ENCODE measurements at regions not wholly inside any gene's neighbourhood (a gene's known extent, or its start where the extent isn't known, plus 50 kb on each side); places are given as distances from the start of the nearest gene placed in this dataset.

DNA sequence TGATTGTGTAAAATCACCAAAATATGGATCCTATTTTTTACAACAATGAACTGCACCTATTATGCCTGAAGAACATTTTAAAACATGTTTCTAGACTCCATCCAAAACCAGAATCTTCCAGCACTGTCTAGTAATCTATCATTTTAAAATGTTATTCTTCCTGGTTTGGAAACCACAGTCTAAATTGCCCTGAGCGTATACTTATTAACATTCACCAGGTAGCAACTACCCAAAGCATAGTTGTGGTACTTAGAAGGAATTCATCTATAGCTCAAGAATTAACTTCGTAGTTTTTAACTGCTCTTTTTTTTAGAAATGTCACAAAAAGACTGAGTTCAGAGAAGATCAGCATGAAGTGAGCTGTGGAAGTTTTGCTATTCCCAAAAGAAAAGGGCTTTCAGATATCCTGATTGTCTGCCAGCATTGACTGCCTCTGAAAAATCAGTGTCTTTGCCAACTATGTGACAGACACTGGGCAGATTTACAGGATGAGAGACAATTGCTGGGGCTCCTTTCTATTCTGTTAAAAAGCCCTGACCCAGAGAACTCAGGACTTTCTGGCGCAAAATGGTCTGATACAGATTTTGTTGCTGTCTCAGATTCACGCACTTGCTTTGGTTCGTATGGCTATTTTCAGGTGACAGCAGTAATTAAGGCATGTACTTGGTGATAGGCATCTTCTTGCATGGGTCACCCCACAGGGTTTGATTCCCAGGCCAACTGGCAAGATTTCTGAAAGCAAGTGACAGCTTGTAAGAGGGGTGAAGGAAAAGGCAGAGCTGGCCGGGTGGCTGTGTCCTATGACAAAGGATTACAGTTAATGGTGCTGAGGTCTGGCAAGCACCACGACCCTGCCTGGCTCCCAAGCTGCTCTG, 152.5 kb upstream of the RAI14 start:
- no peak for DNase-seq (ENCODE audit: low read depth in 2 of 2)

DNA sequence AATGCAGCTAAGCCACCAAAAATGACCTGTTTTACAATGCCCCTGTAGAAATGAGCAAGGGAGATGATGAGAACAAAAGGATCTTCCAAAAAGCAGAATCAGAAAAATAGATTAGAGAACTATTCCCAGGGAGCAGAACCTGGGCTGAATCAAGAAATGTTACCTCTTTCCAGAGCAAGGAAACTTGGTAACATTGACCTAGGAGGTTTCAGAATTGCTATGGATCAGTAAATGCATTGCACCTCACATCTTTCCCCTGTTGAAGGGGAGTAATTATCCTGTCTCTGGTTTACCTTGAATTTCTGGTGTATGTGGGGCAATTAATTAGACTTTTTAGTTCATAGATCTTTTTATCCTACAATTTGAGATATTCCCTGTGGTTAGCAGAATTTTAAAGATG, 151.2 kb upstream of the RAI14 start:
- no peak for DNase-seq (ENCODE audit: low read depth in 2 of 2)

DNA sequence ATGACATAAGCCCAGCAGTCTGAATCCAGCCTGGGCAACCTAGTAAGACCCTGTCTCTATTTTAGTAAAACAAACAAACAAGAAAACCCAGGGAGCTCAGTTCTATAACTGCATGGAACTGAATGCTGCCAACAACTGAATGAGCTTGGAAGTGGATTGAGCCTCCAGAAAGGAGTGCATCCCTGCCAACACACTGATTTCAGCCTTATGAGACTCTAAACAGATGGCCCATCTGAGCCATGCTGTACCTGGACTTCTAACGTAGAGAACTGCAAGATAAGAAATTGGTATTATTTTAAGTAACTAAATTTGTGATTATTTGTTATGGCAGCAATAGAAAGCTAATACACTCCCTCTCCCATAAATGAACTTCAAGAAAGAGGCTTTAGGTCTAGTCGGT, 150.4 kb upstream of the RAI14 start:
- DNase-seq (ENCODE audit: low read depth in 2 of 2), result no peak

- no peak for DNase-seq (ENCODE audit: low read depth in 2 of 2)
Measured at GRCh38 chr5:34507933-34508332, 148.2 kb upstream of the RAI14 start.

GRCh38 chr5:34509392-34509791, 146.7 kb upstream of the RAI14 start:
- no peak for DNase-seq (ENCODE audit: low read depth in 2 of 2)

- no peak for DNase-seq (ENCODE audit: low read depth in 2 of 2)
Measured at GRCh38 chr5:34510002-34510401, 146.1 kb upstream of the RAI14 start.

GRCh38 chr5:34511063-34511462, 145.1 kb upstream of the RAI14 start:
- no peak for DNase-seq (ENCODE audit: low read depth in 2 of 2)

- no peak for DNase-seq (ENCODE audit: low read depth in 2 of 2)
Measured at GRCh38 chr5:34511481-34511880, 144.6 kb upstream of the RAI14 start.

- no peak for DNase-seq (ENCODE audit: low read depth in 2 of 2)
Measured at GRCh38 chr5:34511915-34512314, 144.2 kb upstream of the RAI14 start.

DNA sequence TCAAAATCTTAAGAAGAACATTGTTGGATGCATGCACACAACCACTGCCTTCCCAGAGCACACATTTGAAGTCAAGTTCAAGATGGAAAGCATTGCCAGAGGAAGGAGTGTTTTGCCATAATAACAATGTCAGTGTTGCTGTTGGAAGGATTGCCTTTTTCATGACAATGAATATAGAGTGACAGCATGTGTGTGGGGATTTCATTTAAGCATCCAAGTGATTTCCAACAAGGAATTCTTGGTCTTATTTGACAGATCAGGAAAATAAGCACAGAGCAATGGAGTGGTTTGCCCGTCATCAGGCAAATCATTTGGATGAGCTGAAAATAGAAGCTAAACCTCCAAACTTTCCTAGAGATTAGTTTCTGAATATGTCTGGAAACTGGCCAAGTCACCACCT, 140.0 kb upstream of the RAI14 start:
- no peak for DNase-seq (ENCODE audit: low read depth in 2 of 2)

- DNase-seq (ENCODE audit: low read depth in 2 of 2), result no peak
Measured at GRCh38 chr5:34516686-34517085, 139.4 kb upstream of the RAI14 start.

- DNase-seq (ENCODE audit: low read depth in 2 of 2), result no peak
Measured at GRCh38 chr5:34517249-34517648, 138.9 kb upstream of the RAI14 start.

GRCh38 chr5:34519489-34520220, 136.5 kb upstream of the RAI14 start:
- DNase-seq (ENCODE audit: low read depth in 2 of 2), result no peak

DNA sequence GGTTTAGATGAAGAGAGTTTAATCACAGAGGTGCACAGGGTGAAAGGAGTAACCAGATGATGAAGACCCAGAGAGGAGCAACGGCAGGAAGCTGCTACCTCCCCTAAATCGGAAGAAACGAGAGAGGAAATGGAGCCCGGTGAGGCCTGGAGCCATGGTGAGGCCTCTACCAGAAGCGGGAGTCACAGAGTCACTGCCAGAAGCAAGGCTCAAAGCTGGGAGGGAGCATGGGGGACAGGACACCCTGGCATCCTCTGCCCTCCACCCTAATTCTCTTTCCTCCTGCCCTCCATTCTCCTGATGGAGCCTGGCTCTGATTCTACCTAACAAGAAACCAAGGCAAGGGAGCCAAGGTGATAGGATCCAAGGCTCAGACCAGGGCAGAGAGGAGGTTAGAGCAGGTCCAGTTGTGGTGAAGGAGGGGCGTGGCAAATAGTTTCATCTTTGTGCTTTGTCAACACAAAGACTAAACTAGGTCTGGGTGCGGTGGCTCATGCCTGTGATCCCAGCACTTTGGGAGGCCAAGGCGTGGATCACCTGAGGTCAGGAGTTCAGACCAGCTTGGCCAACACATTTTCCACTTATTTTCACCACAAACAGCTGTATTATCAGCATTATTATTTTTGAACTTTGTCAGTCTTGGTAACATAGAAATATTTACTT, 134.4 kb upstream of the RAI14 start:
- DNase-seq (ENCODE audit: low read depth in 2 of 2), result no peak

DNA sequence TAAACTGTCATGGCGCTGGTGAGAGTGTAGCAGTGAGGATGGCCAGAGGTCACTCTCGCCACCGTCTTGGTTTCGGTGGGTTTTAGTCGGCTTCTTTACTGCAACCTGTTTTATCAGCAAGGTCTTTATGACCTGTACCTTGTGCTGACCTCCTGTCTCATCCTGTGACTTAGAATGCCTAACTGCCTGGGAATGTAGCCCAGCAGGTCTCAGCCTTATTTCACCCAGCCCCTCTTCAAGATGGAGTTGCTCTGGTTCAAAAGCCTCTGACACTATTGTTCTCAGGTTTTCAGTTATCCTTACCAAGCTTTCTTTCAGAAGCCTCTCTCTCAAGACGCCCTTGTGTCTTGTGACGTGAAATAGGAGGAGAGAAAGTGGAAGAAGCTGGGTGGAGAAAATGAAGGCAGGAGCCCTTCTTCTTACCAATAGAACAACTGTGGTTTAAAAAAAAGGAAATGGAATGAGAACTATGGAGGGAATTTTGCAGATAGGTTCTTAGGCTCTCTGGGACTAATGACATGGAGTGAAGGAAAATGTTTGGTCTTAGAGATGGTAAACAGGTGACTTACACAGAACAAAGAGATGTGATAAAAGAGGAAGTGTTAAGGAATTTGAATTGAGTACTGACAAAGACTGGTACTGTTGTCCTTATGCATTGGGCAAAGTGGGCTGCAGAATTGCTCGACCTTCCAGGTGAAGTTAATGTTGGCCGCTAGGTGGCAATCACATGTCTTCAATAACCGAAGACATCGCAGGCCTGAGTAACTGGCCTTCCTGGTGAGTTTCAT, 133.3 kb upstream of the RAI14 start:
- no peak for DNase-seq (ENCODE audit: low read depth in 2 of 2)

DNA sequence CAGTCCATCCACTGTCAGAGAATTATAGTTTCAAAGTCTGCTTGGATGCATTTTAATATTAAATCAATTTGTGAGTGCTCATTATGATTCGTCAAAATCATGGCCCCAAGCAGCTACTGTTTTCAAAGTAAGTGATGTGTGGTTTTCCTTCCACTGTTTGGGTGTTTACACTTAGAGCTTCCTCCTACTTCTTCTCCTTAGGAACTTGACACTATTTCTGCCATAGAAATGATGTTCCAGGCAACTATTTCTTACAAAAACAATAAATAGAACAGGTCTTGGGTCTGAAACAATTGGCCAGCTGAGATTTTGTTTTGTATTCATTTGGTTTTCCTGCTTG, 132.8 kb upstream of the RAI14 start:
- no peak for DNase-seq (ENCODE audit: low read depth in 2 of 2)

DNA sequence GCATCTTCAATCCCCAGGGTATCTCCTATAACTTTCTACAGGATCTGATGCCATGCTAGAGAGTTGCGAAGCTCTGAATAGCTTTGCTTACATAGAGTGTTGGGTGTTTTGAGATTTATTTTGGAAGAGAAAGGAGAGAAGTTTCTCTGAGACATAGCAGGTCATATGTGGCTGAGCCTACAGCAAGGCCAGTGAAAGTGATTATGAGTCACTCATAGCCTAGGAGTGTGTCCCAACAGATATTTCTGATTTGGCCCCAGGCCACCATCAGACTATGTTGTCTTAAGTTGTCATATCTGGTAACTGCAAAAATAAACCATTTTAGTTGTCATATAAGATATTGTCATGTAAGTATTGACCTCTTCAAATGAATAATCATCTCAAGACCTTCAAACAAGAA, 132.0 kb upstream of the RAI14 start:
- no peak for DNase-seq (ENCODE audit: low read depth in 2 of 2)

DNA sequence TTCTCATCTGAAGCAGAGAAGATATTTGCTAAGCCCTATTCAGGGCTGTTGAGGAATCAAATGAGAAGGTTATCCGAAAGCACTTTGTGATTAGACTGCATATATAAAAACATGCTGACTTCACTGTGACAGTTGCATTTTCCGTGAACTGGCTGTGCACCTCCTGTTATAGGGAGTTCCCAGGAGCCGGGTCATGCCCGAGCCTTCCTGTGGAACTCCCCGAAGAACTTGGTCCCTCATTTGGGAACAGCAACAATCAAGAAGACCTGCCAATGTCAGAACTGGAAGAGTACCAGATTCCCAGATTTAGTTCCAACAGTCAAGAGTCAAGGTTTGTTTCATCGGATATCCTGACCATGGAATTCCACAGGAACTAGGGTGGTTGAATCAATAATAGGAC, 130.4 kb upstream of the RAI14 start:
- no peak for DNase-seq (ENCODE audit: low read depth in 2 of 2)

GRCh38 chr5:34526682-34527305, 129.3 kb upstream of the RAI14 start:
- DNase-seq (ENCODE audit: low read depth in 2 of 2), result no peak

DNA sequence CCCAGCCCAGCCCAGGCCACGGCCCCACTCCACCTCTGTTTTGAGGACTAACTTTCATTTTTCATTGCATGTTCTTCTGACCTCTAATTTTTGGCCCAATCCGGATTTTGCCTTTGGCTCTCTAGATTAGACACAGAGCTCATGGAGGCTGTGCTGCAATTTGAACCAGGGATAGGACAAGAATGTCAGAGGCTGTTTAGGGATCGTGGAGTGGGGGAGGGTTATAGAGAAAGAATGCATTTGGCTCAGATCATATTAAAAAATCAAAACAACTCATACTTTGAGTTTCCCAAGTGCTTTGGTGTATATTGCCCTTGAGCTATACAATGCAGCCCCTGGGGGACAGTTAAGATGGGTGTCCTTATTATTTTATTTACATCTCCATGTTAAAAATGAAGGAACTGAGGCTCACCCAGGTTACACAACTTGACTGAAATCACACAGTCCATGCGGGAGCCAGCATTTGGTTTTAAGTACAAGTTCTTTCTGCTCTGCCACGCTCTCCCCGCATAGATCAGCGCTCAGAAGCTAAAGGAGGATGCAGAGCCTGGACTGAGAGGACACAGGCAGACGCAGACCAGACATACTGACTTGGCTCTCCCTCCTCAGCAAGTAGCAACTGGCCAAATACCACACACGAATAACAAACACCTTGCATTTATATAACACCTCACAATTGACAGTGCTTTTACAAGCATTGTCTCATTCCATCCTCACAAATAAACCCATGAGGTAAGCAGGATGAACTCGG, 126.4 kb upstream of the RAI14 start:
- DNase-seq (ENCODE audit: low read depth in 2 of 2), result no peak

DNA sequence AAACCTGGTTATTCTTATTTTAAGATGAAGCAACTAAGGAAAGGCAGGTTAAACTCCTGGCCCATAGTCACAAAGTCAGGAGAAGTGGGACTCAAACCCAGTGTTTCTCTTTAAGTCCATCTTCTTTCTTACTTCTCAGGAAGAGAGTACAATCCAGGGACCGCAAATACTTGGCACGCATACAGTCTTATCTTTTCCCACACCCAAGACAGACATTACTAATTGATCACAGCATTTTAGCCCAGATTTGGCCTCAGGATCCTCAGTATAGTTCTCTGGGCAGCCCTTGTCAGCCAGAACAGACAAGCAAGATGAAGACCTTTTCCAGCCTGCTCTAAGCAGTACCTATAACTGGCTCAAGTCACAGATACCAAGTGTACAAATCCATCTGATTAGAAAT, 125.5 kb upstream of the RAI14 start:
- no peak for DNase-seq (ENCODE audit: low read depth in 2 of 2)
